ENCODE measurements at regions not wholly inside any gene's neighbourhood (a gene's known extent, or its start where the extent isn't known, plus 50 kb on each side); places are given as distances from the start of the nearest gene placed in this dataset.

DNA sequence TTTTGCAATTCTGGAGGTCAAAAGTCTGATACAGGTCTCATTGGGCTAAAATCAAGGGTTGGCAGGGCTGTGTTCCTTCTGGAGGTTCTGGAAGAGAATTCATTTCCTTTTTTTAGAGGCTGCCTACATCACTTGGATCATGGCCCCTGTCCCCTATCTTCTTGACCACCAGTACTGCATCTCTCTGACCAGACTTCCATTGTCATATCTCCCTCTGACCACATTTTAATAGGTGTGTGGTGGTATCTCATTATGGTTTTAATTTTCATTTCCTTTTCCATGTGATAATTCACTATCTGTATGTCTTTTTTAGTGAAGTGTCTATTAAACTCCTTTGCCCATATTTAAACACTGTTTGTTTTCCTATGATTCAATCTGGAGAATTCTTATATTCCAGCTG, 215.2 kb upstream of the OTX2 start:
- no peak for DNase-seq (ENCODE audit: low spot score)
- TF ChIP-seq, protein P1, sequence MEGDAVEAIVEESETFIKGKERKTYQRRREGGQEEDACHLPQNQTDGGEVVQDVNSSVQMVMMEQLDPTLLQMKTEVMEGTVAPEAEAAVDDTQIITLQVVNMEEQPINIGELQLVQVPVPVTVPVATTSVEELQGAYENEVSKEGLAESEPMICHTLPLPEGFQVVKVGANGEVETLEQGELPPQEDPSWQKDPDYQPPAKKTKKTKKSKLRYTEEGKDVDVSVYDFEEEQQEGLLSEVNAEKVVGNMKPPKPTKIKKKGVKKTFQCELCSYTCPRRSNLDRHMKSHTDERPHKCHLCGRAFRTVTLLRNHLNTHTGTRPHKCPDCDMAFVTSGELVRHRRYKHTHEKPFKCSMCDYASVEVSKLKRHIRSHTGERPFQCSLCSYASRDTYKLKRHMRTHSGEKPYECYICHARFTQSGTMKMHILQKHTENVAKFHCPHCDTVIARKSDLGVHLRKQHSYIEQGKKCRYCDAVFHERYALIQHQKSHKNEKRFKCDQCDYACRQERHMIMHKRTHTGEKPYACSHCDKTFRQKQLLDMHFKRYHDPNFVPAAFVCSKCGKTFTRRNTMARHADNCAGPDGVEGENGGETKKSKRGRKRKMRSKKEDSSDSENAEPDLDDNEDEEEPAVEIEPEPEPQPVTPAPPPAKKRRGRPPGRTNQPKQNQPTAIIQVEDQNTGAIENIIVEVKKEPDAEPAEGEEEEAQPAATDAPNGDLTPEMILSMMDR (IDR thresholded peaks at IDR 0.05; ENCODE audit: borderline replicate concordance, control extremely low read depth, extremely low read depth, insufficient read depth, missing control alignments): no peak
- in situ Hi-C loops (cut with MboI; ENCODE audit: low sequenced_read_pairs, unreplicated experiment): no loop called here

GRCh38 chr14:57022608-57023007, 212.3 kb upstream of the OTX2 start:
- in situ Hi-C loops (cut with MboI; ENCODE audit: low sequenced_read_pairs, unreplicated experiment): no loop called here
- TF ChIP-seq, protein P1 (IDR thresholded peaks at IDR 0.05; ENCODE audit: borderline replicate concordance, control extremely low read depth, extremely low read depth, insufficient read depth, missing control alignments): no peak
- no peak for DNase-seq (ENCODE audit: low spot score)

DNA sequence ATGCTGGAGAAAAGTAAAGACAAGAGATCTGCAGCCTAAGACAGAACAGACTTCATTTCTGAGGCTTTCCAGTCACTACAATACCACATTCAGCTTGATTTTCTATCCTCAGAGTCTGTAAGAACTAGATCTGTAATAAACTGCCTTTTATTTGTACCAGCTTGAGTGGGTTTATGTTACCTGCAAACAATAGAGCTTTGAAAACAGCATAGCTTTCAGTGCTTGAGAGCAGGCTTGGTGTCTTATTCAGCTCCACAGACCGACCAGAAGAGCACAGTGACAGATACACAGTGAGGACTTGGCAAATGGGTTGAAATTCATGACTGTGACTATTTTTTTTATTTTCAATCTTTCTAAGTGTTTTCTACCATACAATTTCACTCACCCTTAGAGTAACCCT, 207.8 kb upstream of the OTX2 start:
- TF ChIP-seq, protein P1 (IDR thresholded peaks at IDR 0.05; ENCODE audit: borderline replicate concordance, control extremely low read depth, extremely low read depth, insufficient read depth, missing control alignments): no peak
- no peak for DNase-seq (ENCODE audit: low spot score)
- in situ Hi-C loops (cut with MboI; ENCODE audit: low sequenced_read_pairs, unreplicated experiment): no loop called here

GRCh38 chr14:57013987-57014386, 203.7 kb upstream of the OTX2 start:
- no peak for DNase-seq (ENCODE audit: low spot score)
- in situ Hi-C loops (cut with MboI; ENCODE audit: low sequenced_read_pairs, unreplicated experiment): no loop called here
- TF ChIP-seq, protein P1 (IDR thresholded peaks at IDR 0.05; ENCODE audit: borderline replicate concordance, control extremely low read depth, extremely low read depth, insufficient read depth, missing control alignments): no peak

GRCh38 chr14:57009585-57010515, 199.6 kb upstream of the OTX2 start:
- DNase-seq (ENCODE audit: low spot score): no peak
- TF ChIP-seq, protein P1 (IDR thresholded peaks at IDR 0.05; ENCODE audit: borderline replicate concordance, control extremely low read depth, extremely low read depth, insufficient read depth, missing control alignments): no peak
- in situ Hi-C loops (cut with MboI; ENCODE audit: low sequenced_read_pairs, unreplicated experiment): no loop called here

DNA sequence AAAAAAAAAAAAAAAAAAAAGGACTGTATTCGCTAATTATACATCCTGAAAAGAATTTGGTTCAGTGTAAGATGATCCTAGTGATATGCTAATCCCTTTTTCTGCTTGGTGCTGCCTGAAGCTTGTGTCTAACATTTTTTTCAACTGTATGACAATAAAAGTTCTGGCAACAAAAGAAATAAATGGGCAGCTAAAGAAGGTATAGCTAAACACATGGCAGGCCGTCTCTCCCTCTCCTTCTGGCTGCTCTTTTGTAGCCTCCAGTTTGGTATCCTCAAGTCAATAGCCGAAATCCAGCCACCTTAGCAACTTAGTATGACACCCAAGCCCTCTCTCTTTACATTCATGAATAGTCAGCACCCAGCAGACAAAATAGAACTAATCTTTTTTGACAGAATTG, 198.3 kb upstream of the OTX2 start:
- no peak for DNase-seq (ENCODE audit: low spot score)
- TF ChIP-seq, protein P1 (IDR thresholded peaks at IDR 0.05; ENCODE audit: borderline replicate concordance, control extremely low read depth, extremely low read depth, insufficient read depth, missing control alignments): no peak
- in situ Hi-C loops (cut with MboI; ENCODE audit: low sequenced_read_pairs, unreplicated experiment): no loop called here
